Liver (tissue), 3 donors: ENCODE measurements at regions not wholly inside any gene's neighbourhood (a gene's known extent, or its start where the extent isn't known, plus 50 kb on each side); places are given as distances from the start of the nearest gene placed in this dataset.

Source experiments
- HNF4A ChIP-seq, 2 donors: conservative IDR thresholded peaks; 2 replicates each; pipeline ENCODE4 v1.6.1; 2016; ENCODE audit warnings: antibody characterized with exemption in 2 of 2, mild to moderate bottlenecking in 2 of 2
- RXRA ChIP-seq, 2 donors: IDR thresholded peaks; 2 replicates each; pipeline ENCODE4 v1.6.1; 2017 to 2018; ENCODE audit warnings: antibody characterized with exemption in 2 of 2, mild to moderate bottlenecking in 1 of 2
- TF ChIP-seq, protein P1 (sequence below): fragments of 150-350 bp; IDR thresholded peaks from 2 replicates; pipeline ENCODE4 v1.5.1; 2017; ENCODE audit warnings: improper control_type of control experiment, low read depth, low read length; ENCODE audit not compliant: missing input control
- TF ChIP-seq, protein P2 (sequence below): IDR thresholded peaks from 2 replicates; pipeline ENCODE4 v1.6.1; 2016; ENCODE audit warnings: antibody characterized with exemption
- TF ChIP-seq, protein P3 (sequence below): IDR thresholded peaks from 2 replicates; pipeline ENCODE4 v1.6.1; 2016; ENCODE audit warnings: antibody characterized with exemption, mild to moderate bottlenecking
- donor health status: healthy.
- donor health status: healthy.

DNA sequence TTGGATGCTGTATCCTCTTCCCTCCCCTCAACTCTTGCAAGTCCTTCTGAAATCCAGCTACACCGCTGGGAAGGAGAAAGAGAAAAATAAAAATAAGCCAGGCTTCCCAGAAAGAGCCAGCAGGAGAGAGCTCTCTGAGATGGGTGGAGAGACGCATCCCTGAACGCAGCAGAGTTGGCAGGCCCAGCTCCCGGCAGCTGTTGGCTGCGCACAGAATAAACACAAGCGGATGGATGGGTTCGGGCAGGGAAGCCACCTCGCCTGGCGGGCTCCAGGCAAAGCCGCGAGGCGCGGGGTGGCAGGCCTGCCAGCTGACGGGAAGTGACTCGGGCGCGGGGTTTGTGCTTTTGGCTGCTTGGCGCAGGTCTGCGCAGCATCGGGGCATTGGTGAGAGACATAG lies 537.7 kb downstream of the MIAT start:
- TF ChIP-seq, protein P1, sequence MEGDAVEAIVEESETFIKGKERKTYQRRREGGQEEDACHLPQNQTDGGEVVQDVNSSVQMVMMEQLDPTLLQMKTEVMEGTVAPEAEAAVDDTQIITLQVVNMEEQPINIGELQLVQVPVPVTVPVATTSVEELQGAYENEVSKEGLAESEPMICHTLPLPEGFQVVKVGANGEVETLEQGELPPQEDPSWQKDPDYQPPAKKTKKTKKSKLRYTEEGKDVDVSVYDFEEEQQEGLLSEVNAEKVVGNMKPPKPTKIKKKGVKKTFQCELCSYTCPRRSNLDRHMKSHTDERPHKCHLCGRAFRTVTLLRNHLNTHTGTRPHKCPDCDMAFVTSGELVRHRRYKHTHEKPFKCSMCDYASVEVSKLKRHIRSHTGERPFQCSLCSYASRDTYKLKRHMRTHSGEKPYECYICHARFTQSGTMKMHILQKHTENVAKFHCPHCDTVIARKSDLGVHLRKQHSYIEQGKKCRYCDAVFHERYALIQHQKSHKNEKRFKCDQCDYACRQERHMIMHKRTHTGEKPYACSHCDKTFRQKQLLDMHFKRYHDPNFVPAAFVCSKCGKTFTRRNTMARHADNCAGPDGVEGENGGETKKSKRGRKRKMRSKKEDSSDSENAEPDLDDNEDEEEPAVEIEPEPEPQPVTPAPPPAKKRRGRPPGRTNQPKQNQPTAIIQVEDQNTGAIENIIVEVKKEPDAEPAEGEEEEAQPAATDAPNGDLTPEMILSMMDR: no peak
- TF ChIP-seq, protein P2, sequence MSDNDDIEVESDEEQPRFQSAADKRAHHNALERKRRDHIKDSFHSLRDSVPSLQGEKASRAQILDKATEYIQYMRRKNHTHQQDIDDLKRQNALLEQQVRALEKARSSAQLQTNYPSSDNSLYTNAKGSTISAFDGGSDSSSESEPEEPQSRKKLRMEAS: no peak
- TF ChIP-seq HNF4A (conservative IDR thresholded peaks at IDR 0.05) (no peak), RXRA (IDR thresholded peaks at IDR 0.05) (no peak)
- TF ChIP-seq, protein P3, sequence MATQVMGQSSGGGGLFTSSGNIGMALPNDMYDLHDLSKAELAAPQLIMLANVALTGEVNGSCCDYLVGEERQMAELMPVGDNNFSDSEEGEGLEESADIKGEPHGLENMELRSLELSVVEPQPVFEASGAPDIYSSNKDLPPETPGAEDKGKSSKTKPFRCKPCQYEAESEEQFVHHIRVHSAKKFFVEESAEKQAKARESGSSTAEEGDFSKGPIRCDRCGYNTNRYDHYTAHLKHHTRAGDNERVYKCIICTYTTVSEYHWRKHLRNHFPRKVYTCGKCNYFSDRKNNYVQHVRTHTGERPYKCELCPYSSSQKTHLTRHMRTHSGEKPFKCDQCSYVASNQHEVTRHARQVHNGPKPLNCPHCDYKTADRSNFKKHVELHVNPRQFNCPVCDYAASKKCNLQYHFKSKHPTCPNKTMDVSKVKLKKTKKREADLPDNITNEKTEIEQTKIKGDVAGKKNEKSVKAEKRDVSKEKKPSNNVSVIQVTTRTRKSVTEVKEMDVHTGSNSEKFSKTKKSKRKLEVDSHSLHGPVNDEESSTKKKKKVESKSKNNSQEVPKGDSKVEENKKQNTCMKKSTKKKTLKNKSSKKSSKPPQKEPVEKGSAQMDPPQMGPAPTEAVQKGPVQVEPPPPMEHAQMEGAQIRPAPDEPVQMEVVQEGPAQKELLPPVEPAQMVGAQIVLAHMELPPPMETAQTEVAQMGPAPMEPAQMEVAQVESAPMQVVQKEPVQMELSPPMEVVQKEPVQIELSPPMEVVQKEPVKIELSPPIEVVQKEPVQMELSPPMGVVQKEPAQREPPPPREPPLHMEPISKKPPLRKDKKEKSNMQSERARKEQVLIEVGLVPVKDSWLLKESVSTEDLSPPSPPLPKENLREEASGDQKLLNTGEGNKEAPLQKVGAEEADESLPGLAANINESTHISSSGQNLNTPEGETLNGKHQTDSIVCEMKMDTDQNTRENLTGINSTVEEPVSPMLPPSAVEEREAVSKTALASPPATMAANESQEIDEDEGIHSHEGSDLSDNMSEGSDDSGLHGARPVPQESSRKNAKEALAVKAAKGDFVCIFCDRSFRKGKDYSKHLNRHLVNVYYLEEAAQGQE: no peak
